Frontal cortex (tissue), 3 donors: ENCODE measurements at regions not wholly inside any gene's neighbourhood (a gene's known extent, or its start where the extent isn't known, plus 50 kb on each side); places are given as distances from the start of the nearest gene placed in this dataset.

Experiments
- DNase-seq, 2 donors: peaks; one replicate each; pipeline ENCODE4 v3.0.0; 2012; ENCODE audit warnings: low spot score in 2 of 2
- FAIRE-seq: peaks from 2 replicates; lab custom pipeline; 2012; peaks lifted over from hg19 to GRCh38; lab: Jason Lieb, UNC
- donor health status: control.
- donor health status: control.
- donor health status: control.

DNA sequence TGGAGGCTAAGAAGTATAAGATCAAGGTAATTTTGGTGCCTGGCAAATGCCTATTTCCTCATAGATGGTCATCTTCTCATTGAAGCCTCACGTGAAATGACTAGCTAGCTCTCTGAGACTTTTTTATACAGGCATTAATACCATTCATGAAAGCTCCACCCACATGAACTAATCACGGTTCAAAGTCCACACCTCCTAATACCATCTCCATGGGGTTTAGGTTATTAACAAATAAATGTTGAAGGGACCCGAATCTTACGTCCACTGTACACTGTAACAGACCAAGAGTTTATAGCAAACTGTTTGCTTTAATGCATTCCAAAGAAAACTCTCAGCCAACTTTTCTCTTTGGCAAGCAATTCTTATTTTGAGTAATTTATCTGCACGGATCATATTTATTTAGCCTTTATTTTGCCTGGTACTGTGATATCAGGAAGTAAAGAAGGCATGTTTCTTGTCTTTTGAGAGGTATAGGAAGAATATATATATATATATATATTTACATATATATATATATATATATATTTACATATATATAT, 296.1 kb upstream of the LRRC7 start:
- no peak for DNase-seq
- FAIRE-seq, result no peak

DNA sequence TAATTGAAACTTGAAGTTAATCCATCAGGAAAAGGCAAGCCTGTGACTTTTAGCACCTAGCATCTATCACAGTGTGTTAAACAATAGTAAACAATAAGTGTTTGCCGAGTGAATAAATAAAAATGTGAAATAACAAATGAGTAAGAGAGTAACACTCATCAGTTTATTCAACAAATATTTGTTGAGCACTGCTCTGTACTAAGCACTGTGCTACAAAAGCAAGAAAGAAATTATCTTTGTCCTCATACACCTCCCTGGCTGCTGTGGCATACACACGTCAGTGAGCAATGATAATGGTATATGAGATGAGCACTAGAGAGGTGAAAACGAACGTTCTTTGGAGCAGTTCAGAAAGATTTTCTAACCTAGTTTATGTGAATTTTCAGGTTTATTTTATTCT, 295.0 kb upstream of the LRRC7 start:
- DNase-seq (no peak), FAIRE-seq (no peak)

DNA sequence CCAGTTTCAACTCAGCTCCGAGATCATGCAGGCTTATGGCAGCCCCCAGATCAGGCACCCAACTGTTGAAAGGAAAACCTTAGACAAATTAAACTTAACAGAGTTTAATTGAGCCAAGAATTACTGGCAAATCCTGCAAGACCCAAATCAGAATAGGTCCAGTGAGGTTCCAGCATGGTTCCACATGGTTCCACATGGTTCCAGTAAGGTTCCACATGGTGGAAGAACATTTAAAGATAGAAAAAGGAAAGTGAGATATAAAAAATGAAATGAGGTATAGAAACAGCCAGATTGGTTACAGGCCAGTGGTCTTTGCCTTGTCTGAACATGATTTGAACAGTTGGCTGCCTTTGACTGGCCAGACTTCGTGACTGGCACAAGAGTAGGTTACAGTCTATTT, 288.8 kb upstream of the LRRC7 start:
- no peak for FAIRE-seq
- DNase-seq, result no peak

DNA sequence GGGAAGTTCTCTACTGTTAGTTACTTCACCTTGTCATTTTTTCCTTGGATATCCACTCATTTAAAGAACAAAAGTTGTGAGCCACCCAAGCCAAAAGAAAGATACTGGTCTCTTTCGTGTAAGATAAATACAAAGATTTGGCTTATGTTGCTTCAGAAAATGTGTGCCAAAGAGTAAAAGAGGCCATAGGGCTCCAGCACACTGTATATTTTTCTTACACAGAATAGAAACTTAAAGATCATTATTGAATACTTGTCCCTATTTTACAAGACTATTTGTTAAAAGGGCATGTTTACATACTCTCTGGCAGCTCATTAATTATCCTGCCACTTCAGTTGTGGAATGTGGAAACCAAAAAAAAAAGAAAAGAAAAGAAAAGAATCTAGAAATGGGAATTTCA, 284.2 kb upstream of the LRRC7 start:
- no peak for DNase-seq
- no peak for FAIRE-seq

DNA sequence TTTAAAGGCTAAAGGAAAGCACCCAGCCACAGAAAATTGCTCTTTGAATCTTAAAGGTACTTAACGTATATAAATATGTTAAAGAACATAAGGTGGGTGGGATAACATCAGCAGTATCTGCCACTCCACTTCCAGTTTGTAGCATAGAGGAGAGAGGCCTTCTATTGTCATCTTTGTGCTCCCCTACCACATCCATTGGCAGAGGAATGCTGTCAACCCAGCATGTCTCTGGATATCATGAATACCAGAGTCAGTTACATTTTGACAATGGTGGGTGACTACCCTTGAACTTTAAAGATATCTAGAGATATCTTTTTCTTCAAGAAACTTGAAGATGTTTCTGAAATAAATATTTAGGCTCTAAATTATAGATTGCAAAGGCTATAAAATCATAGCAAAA, 283.2 kb upstream of the LRRC7 start:
- no peak for DNase-seq

DNA sequence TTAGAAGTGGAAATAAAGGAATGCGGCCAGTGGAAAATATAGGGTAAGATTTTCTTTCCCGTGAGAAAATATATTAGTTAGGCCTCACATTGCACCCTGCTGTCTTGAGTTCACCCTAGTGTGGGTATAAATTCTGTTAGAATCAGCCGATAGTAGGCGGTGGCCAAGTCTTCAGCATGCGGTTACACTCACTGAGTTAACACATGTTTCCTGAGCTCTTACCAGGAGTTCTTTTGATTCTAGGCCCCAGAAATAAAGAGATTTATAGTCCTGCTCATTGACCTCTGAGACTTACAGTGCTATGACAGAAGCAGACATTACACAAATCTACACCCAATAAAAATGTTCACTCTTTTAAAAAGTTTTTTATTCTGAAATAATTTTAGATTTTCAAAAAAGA, 279.3 kb upstream of the LRRC7 start:
- FAIRE-seq (no peak), DNase-seq (no peak)

More for the DNA sequence above, 283.2 kb upstream of the LRRC7 start:
- no peak for FAIRE-seq

DNA sequence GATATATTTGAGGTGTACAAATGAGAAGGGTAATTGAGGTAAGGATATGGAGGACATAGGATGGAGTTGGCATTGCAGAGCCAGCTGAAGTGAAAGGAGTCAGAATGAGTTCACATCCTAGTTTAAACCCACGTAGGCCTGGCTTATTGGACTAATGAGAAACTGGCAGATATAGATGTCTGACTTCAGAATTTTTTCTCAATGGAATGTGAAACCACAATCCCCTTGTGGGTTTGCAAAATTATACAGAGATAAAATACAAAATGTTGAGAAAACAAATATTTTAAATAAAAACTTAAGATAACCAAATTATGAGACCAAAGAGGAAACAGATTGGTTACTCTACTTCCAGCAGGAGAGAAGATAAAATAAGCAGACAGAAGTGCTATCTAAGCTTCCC, 277.4 kb upstream of the LRRC7 start:
- no peak for FAIRE-seq
- no peak for DNase-seq

DNA sequence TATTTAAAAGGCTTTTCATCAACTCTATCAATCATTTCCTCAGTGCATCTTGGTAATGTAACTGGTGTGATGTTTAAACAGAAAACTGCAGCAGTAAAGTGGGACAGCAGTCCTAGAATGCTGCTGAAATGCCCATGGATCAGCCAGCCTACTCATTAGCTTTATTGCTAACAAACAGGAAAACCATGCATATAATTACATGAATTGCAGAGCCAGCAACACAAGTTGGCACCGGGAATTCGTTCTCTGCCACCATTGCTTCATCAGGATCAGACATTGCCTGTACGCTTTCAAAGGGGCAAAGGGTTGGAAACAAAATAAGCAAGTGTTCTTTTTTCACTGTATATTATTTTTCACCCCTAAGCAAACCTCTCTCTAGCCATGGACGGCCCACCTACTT, 276.2 kb upstream of the LRRC7 start:
- FAIRE-seq (no peak), DNase-seq (no peak)

DNA sequence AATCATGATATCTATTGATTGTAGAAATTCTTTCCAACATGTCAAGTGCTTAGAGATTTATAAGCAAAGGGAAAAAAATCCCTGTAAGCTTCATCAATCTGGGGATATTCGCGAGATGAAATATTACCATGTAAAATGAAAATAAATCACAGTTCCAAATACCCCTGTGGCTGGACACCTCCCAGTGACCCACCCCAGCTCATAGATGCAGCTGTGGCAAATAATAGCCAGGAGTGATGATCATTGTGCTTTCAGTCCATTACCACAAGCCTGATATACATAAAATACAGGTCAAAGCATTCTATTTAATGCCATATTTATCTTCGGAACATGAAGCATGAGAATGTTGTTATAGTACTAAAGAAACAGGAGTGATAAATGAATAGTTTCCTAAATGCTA, 274.9 kb upstream of the LRRC7 start:
- FAIRE-seq (no peak), DNase-seq (no peak)

DNA sequence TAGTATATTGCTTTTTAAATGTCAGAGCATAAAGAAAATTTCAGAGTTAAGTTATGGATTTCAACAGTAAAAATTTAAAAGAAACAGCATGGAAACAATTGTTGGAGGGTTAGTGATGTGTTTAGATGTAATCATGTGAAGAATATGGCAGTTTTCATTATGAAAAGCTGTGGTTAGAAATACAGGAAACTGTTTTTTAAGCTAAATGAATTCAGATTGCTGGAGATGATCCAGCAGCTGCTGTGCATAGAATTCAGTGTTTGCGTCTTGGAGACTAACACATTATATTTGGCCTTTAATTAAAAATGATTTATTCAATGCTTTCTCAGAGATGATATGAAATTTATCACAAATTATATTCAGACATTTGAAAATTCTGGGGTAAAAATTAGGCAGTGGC, 273.6 kb upstream of the LRRC7 start:
- DNase-seq, result no peak
- FAIRE-seq, result no peak

DNA sequence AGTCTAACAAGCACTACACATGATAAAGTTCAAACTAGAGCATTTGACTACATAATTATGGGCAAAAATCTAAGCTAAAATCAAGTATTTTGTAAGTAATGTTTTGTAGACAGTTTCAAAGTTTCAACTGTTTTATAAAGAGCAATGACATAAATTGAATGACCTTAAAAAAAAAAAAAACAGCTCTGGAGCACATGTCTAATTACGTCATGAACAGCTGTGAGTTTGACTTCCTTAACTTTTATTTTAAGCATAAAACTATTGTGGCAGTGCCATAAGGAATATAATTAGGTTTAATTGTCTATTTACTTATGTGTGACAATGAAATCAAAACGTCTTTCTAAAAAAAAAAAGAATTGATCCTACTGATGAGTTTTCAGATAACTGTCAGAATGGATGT, 272.5 kb upstream of the LRRC7 start:
- FAIRE-seq (no peak), DNase-seq (no peak)

DNA sequence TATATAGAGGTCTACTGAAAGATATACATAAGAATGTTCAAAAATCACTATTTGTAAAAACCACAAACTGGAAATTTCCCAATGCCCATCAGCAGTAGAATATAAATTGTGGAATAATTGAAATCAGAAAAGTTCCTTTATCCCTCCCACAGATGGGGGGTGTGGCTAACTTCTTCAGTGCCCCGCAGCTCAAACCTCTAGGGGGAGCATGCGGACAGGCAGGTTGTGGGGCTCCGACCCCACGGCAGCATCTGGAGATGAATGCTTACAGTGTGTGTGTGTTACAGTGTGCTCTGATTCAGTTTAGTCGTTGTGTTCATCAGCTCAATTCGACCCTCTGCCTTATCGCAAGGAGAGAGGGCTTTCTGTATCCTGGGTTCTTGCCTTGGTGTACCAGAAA, 262.1 kb upstream of the LRRC7 start:
- FAIRE-seq (no peak), DNase-seq (no peak)

DNA sequence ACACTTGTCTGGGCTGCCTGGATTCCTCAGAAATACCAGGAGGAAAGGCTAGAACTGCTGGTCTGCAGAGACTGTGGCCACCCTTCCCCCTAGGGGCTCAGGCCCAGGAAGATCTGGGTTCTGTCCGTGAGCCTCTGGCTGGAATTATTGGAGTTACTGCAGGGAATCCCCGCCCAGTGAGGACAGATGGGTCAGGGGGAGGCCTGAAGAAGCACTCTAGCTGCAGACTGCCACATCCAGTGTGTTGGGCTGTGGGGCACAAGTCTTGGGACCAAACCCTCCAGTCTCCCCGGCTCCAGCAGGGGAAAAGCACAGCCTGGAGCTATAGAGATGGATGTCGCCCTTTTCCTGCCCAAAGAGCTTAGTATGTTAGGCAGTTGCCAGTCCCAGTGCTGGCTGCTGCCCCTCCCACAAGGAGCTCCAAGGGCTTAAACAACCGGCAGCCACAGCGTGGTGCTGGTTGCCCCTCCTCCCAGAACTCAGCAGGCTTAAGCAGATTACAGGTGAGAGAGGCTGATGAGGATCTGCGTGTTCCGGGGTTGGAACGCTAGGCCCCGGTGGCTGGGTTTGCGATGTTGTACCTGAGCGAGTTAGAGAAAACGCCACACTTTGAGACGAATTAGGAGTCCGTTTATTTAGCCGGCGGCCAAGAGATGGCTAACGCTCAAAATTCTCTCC, 255.5 kb upstream of the LRRC7 start:
- no peak for DNase-seq

DNA sequence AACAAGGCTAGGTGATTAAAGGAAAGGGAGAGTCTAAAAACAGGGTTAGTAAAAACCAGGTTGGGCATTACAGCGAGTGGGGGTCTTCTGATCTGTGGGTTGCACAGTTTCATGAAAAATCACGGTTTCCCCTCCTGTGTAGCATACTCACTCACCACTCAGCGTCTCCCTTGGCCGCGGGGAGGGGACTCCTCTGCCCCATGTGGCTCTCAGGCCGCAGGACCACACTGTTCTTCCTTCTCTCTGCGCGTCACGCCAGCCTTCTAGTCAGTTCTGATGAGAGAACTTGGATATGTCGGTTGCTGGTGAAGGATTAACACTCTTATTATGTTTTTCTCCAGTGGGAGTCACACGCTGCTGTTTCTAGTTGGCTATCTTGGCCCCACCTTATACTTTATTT, 254.6 kb upstream of the LRRC7 start:
- no peak for FAIRE-seq

More for the DNA sequence above, 255.5 kb upstream of the LRRC7 start:
- FAIRE-seq, result no peak

DNA sequence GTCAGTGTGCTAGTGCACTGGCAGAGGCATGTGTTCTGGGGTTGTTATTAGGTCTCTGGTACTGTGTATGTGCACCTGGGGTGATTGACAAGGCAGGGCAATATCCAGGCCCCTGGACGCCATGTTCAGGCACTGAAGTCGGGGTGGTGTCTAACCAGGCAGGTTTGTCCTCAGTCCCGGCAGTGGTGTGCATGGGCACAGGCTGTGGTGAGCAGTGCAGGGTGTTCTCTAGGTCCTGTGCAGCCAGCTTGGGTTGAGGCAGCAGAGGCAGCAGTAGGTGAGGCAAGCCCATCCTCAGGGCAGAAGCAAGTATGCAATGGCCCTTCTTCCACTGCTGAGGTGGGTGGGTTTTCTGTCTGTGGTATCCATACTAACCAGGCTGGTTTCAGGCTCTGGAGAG, 252.3 kb upstream of the LRRC7 start:
- DNase-seq (no peak), FAIRE-seq (no peak)

More for the DNA sequence above, 254.6 kb upstream of the LRRC7 start:
- no peak for DNase-seq

DNA sequence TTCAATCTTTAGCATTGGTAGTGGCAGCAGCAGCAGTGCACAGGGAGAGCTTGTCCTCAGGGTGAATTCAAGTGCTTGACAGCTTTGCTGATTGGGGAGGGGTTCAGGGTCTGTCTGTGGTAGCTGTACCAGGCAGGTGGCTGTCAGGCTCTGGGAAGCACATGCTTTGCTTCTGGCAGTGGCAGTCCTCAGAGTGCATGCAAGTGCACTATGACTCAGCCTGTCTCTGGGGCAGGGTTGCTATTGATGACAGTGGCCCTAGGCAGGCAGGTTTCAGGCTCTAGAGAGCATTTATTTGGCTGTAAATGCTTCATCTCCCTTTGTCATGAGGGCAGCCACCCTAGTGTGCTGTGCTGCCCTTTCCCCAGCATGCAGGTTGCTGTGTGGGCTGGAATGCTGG, 251.9 kb upstream of the LRRC7 start:
- no peak for DNase-seq
- no peak for FAIRE-seq

DNA sequence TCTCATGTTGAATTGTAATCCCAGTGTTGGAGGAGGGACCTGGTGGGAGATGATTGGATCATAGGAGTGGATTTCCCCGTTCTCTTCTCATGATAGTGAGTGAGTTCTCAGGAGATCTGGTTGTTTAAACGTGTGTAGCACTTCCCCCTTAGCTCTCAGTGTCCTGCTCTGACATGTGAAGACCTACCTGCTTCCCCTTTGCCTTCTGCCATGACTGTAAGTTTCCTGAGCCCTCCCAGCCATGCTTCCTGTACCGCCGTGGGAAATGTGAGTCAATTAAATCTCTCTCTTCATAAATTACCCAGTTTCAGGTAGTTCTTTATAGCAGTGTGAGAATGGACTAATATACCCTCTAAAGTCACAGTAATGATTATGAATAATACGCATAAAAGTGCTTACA, 248.4 kb upstream of the LRRC7 start:
- no peak for DNase-seq
- no peak for FAIRE-seq

DNA sequence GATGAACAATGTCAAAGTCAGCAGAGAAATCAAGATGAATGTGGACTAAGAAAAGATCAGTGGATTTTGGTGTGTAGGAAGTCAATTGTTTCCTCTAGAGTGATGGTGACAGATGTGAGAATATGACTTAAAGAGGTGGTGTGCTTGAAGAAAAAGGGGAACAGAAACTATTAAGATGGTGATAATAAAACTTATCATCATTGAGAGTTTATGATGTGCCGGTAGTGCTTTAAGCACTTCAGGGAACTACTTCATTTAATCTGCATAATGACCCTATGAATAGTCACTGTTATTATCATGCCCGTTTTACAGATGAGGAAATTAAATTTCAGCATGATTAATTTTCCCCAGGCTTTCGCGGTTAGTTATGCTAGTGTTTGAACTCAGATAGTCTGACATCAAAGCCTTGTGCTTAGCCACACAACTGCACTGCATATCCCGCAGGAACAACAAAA, 246.9 kb upstream of the LRRC7 start:
- FAIRE-seq (no peak), DNase-seq (no peak)

DNA sequence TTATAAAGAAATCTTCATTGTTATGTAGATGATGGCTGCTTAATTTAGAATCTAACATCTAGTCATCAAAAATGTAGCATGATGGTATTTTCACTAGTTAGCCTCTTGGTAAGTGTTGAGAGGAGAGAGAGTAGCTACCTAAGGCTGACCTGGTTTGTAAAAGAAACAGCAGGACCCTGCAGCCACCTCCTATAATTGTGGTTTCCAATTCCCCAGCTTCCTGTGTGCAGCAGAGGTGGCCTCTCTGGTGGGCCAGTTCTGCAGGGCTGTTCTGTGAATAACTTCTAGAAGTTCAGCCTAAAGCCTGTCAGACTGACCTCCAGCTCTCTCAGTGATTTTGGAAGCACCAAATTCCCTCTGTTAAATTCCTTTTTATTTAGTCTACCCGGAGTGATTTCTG, 246.4 kb upstream of the LRRC7 start:
- FAIRE-seq, result no peak
- DNase-seq, result no peak

DNA sequence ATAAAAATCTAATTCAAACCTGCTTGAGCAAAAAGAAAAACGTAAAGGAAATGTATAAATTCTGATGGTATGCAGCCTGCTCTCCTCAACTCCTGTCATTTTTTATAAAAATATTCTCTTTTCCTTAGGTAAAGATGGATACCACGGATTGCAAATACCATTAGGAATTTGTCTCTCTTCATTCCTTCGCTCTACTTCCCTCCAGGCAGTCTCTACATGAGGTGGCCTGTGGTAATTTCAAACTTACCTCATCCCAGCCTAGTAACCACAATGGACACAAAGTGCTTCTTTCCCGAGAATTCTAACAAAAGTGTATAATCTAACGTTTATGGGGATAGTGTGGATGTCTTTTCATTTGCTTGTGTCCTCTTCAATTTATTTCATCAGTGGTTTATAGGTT, 239.5 kb upstream of the LRRC7 start:
- DNase-seq (no peak), FAIRE-seq (no peak)

DNA sequence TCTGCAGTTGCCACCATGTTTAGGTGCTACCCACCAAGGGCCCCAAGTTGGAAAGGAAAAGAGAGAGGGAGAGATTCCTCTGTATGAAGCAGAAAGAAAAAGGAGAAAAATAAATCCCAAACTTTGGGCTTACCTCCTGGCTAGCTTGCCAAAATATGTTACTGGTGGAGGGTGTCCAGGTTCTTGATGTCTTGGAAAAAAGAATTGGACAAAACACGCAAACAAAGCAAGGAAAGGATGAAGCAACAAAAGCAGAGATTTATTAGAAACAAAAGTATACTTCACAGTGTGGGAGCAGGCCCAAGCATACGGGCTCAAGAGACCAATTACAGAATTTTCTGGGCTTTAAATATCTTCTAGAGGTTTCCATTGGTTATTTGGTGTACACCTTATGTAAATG, 204.5 kb upstream of the LRRC7 start:
- FAIRE-seq, result no peak
- DNase-seq, result no peak

DNA sequence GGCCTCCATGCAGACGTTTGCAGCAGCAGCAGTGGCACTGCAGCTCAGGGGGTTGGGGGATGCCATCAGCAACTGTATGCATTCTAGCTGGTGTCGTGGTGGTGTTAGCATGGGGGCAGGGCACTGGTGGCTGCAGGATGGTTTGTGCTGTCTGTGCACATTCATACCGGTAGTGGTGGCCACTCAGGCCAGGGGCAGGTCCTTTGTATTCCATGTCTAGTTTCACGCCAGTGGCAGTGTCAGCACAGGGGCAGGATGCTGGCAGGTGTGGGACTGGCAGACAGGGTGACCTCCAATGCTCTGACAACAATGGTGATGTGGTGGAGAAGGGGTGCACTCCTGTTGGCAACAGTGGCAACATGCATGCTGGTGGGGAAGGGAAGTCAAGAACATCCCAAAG, 194.2 kb upstream of the LRRC7 start:
- DNase-seq, result no peak
- no peak for FAIRE-seq
